K562 (cell line): ENCODE measurements at regions not wholly inside any gene's neighbourhood (a gene's known extent, or its start where the extent isn't known, plus 50 kb on each side); places are given as distances from the start of the nearest gene placed in this dataset.
A peak's percentile ranks its signal among the peaks of the same experiment; 100 is the strongest.

ENCODE experiments used
- ATF4 ChIP-seq: fragments of 450-650 bp; formaldehyde crosslinking; IDR thresholded peaks from 2 replicates; pipeline ENCODE4 v1.4.0; 2022; ENCODE audit warnings: mild to moderate bottlenecking, moderate library complexity
- C11orf30 ChIP-seq: fragments of 450-650 bp; IDR thresholded peaks from 2 replicates; pipeline ENCODE4 v1.6.1; 2016; ENCODE audit warnings: low read depth, mild to moderate bottlenecking
- CCNT2 ChIP-seq: IDR thresholded peaks from 2 replicates; pipeline ENCODE4 v1.6.1; 2011; ENCODE audit warnings: borderline replicate concordance, low read depth, mild to moderate bottlenecking, moderate library complexity, mixed read lengths, low read length; ENCODE audit not compliant: insufficient read length; ENCODE audit errors: extremely low read depth
- CEBPB ChIP-seq: fragments of 450-650 bp; IDR thresholded peaks from 2 replicates; pipeline ENCODE4 v1.6.1; 2016; ENCODE audit warnings: missing genetic modification characterization, missing compliant biosample characterization
- CGGBP1 ChIP-seq: fragments of 250-450 bp; sonication (Bioruptor Pico); IDR thresholded peaks from 2 replicates; pipeline ENCODE4 v1.9.0; 2021; ENCODE audit warnings: mild to moderate bottlenecking
- CTCF ChIP-seq, 3 experiments: IDR thresholded peaks in 2 of 3; conservative IDR thresholded peaks in 1 of 3; 2 replicates each; pipeline ENCODE4 v1.5.1; 2011 to 2012; ENCODE audit warnings: low read length in 3 of 3, mild to moderate bottlenecking in 3 of 3, control low read depth in 2 of 3, improper control_type of control experiment in 1 of 3, inconsistent platforms in 1 of 3, low read depth in 1 of 3, mixed read lengths in 1 of 3, moderate library complexity in 1 of 3; ENCODE audit not compliant: insufficient read depth in 2 of 3
- ESRRA ChIP-seq: fragments of 450-650 bp; IDR thresholded peaks from 2 replicates; pipeline ENCODE4 v1.6.1; 2014; ENCODE audit warnings: low read depth, mild to moderate bottlenecking, moderate library complexity, borderline replicate concordance
- MGA ChIP-seq: fragments of 450-650 bp; IDR thresholded peaks from 2 replicates; pipeline ENCODE4 v1.6.1; 2016; ENCODE audit warnings: mild to moderate bottlenecking, moderate library complexity
- NFRKB ChIP-seq: fragments of 450-650 bp; IDR thresholded peaks from 2 replicates; pipeline ENCODE4 v1.6.1; 2016; ENCODE audit warnings: low read depth
- NRF1 ChIP-seq, 2 experiments: fragments of 450-650 bp; IDR thresholded peaks in 1 of 2; conservative IDR thresholded peaks in 1 of 2; 2 replicates each; pipeline ENCODE4 v1.6.1; 2014; ENCODE audit warnings: mild to moderate bottlenecking in 2 of 2
- RHOXF2B ChIP-seq: fragments of 250-450 bp; sonication (Bioruptor Pico); conservative IDR thresholded peaks from 2 replicates; pipeline ENCODE4 v1.5.1; 2021
- SMARCC2 ChIP-seq: fragments of 450-650 bp; IDR thresholded peaks from 2 replicates; pipeline ENCODE4 v1.6.1; 2017; ENCODE audit warnings: antibody characterized with exemption, moderate library complexity, mild to moderate bottlenecking, low read depth
- SPI1 ChIP-seq: IDR thresholded peaks from 2 replicates; pipeline ENCODE4 v1.6.1; 2011; ENCODE audit warnings: low read depth, low read length, control low read depth, borderline replicate concordance
- TEAD1 ChIP-seq, 2 experiments: fragments of 450-650 bp in 1 of 2; sonication (generic) in 1 of 2; formaldehyde crosslinking; IDR thresholded peaks; 2 replicates each; pipeline versions ENCODE4 v1.4.0 to v1.8.0; 2020 to 2022; ENCODE audit warnings: mild to moderate bottlenecking in 2 of 2, missing genetic modification reagents in 1 of 2
- ZFPM2 ChIP-seq: fragments of 250-450 bp; sonication (Bioruptor Pico); IDR thresholded peaks from 2 replicates; pipeline ENCODE4 v1.5.1; 2022; ENCODE audit warnings: mild to moderate bottlenecking

- TF ChIP-seq RHOXF2B (CRISPR knock-in tag): no peak; the same call in 1 of the 2 replicates
- peak; percentile 57 for TF ChIP-seq CCNT2
- TF ChIP-seq NFRKB: no peak
- no peak for TF ChIP-seq SPI1
- TF ChIP-seq ESRRA: no peak
- TF ChIP-seq MGA: peak; percentile 32; the same call in 1 of the 2 replicates
- TF ChIP-seq TEAD1 (CRISPR knock-in tag; IDR thresholded peaks at IDR 0.05): 0 out of 4 replicates have a peak, but pooled peaks of 1 of the 2 experiments have one; percentile 2
- TF ChIP-seq C11orf30: no peak
- TF ChIP-seq ZFPM2 (CRISPR knock-in tag): no peak
- TF ChIP-seq CGGBP1 (CRISPR knock-in tag): no peak
- no peak for TF ChIP-seq NRF1 (conservative IDR thresholded peaks at IDR 0.05 in 1 of 2, IDR thresholded peaks at IDR 0.05 in 1 of 2)
- TF ChIP-seq SMARCC2: 0 out of 2 replicates have a peak, but pooled peaks have one; percentile 13
- TF ChIP-seq CTCF (IDR thresholded peaks at IDR 0.05 in 2 of 3, conservative IDR thresholded peaks at IDR 0.05 in 1 of 3; ENCODE audit: insufficient read depth in 2 of 3, low read depth in 1 of 3, low read length in 3 of 3): no peak
- no peak for TF ChIP-seq ATF4 (CRISPR knock-in tag)
- TF ChIP-seq CEBPB (tag): no peak
Observed at GRCh38 chr2:55118643-55119083, 68.4 kb upstream of the RTN4 start (continued).
